Neutrophil (primary cell): ENCODE measurements at regions not wholly inside any gene's neighbourhood (a gene's known extent, or its start where the extent isn't known, plus 50 kb on each side); places are given as distances from the start of the nearest gene placed in this dataset.

Experiments used
- H3K27ac ChIP-seq: fragments of 200-600 bp; sonication (generic); 2 replicates; pipeline ENCODE4 v1.5.1; 2016; ENCODE audit warnings: mild to moderate bottlenecking, moderate library complexity
- H3K27me3 ChIP-seq: fragments of 200-600 bp; sonication (generic); 2 replicates; pipeline ENCODE4 v1.6.0; 2016; ENCODE audit warnings: mild to moderate bottlenecking
- H3K36me3 ChIP-seq: fragments of 200-600 bp; sonication (generic); 2 replicates; pipeline ENCODE4 v1.5.1; 2017
- H3K4me1 ChIP-seq, 2 experiments: fragments of 200-600 bp in 1 of 2; sonication (generic) in 1 of 2; 1 replicate in 1 of 2; 2 replicates in 1 of 2; pipeline versions ENCODE4 v1.5.1 to v1.6.1; 2013 to 2016; ENCODE audit warnings: low read depth in 1 of 2, low read length in 1 of 2, mild to moderate bottlenecking in 1 of 2, moderate library complexity in 1 of 2; ENCODE audit not compliant: control insufficient read depth in 1 of 2, insufficient read depth in 1 of 2
- H3K4me3 ChIP-seq, 2 experiments: fragments of 200-600 bp in 1 of 2; sonication (generic) in 1 of 2; 1 replicate in 1 of 2; 2 replicates in 1 of 2; pipeline ENCODE4 v1.5.1; 2013 to 2016; ENCODE audit warnings: low read depth in 1 of 2, low read length in 1 of 2, mild to moderate bottlenecking in 1 of 2, moderate library complexity in 1 of 2
- H3K9me3 ChIP-seq: fragments of 200-600 bp; sonication (generic); 2 replicates; pipeline ENCODE4 v1.5.1; 2016
- TF ChIP-seq, protein P1 (sequence below): fragments of 200-600 bp; sonication (generic); IDR thresholded peaks from 2 replicates; pipeline ENCODE4 v1.5.1; 2016; ENCODE audit warnings: antibody characterized with exemption

- Histone ChIP-seq H3K9me3 (no peaks in the 10 kb centered on the region), H3K4me3 (no peak overlapping the region), H3K4me1 (no peaks in the 10 kb centered on the region), H3K36me3 (no peaks in the 10 kb centered on the region), H3K27ac (no peak overlapping the region), H3K27me3 (no peaks in the 10 kb centered on the region)
- TF ChIP-seq, protein P1, sequence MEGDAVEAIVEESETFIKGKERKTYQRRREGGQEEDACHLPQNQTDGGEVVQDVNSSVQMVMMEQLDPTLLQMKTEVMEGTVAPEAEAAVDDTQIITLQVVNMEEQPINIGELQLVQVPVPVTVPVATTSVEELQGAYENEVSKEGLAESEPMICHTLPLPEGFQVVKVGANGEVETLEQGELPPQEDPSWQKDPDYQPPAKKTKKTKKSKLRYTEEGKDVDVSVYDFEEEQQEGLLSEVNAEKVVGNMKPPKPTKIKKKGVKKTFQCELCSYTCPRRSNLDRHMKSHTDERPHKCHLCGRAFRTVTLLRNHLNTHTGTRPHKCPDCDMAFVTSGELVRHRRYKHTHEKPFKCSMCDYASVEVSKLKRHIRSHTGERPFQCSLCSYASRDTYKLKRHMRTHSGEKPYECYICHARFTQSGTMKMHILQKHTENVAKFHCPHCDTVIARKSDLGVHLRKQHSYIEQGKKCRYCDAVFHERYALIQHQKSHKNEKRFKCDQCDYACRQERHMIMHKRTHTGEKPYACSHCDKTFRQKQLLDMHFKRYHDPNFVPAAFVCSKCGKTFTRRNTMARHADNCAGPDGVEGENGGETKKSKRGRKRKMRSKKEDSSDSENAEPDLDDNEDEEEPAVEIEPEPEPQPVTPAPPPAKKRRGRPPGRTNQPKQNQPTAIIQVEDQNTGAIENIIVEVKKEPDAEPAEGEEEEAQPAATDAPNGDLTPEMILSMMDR, result no peak
Observed at GRCh38 chr10:71067098-71067740, 145.2 kb upstream of the UNC5B start.

GRCh38 chr10:71068861-71069271 lies 143.5 kb upstream of the UNC5B start:
- TF ChIP-seq, protein P1, result no peak
- no peak overlapping the region for H3K27ac ChIP-seq
- H3K27me3 ChIP-seq, result no peaks in the 10 kb centered on the region
- H3K4me1 ChIP-seq, result no peaks in the 10 kb centered on the region
- H3K36me3 ChIP-seq, result no peaks in the 10 kb centered on the region
- H3K9me3 ChIP-seq, result no peaks in the 10 kb centered on the region
- H3K4me3 ChIP-seq, result no peak overlapping the region

- H3K9me3 ChIP-seq, result no peaks in the 10 kb centered on the region
- H3K27ac ChIP-seq, result no peak overlapping the region
- TF ChIP-seq, protein P1, result no peak
- H3K4me1 ChIP-seq, result no peaks in the 10 kb centered on the region
- H3K4me3 ChIP-seq, result no peak overlapping the region
- H3K36me3 ChIP-seq, result no peaks in the 10 kb centered on the region
- H3K27me3 ChIP-seq, result no peaks in the 10 kb centered on the region
Observed at GRCh38 chr10:71069909-71070666, 142.3 kb upstream of the UNC5B start.

DNA sequence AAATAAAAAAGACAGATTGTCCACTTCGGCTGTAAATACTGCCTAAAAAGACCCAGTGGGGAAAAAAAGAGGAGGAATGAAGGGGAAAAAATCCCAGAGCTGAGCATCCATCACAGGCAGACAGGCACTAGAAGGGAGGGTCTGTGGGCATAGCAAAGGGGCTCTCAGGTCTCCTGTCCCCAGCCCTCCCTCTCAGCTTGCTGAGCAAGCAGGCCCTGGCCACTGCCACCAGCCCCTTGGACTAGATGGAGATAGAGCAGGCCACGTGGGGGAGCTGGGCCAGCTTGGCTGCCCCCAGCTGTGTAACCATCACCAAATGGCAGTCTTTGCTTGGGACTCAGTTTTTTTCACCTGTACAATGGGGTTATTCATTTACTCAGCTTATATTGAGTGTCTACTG lies 141.6 kb upstream of the UNC5B start:
- H3K27ac ChIP-seq, result no peak overlapping the region
- no peaks in the 10 kb centered on the region for H3K4me1 ChIP-seq
- no peaks in the 10 kb centered on the region for H3K27me3 ChIP-seq
- TF ChIP-seq, protein P1, result no peak
- H3K9me3 ChIP-seq, result no peaks in the 10 kb centered on the region
- H3K4me3 ChIP-seq, result no peak overlapping the region
- no peaks in the 10 kb centered on the region for H3K36me3 ChIP-seq

DNA sequence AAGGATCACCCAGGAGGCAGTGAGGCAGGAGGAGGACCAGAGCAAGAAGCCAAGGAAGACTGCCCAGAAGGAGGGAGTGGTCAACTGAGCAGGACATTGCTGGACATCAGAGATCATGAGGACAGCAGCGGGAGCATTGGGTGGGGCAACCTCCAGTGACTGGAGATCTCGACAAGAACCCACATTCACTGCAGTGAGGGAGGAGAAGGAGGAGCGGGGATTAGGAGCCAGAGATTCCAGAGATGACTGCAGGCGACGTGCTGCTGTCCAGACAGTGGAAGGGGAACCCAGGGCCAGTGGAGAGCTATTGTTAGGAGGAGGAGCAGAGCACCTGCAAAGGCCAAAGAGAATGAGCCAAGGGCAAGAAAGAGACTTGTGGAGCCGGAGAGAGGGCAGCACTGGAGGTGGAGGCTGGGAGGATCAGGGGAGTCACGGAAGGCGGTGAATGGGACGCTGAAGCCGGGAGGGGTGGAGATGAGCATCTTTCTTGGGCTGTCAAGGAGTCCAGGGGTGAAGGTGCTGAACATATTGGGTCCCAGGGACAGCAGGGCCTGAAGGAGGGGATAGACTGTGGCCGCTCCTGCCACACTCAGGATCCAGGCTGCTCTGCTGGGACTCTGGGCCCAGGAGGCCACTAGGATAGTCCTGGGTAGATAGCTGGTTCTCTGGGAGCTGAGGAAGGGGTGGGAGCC lies 140.1 kb upstream of the UNC5B start:
- Histone ChIP-seq H3K4me3 (no peak overlapping the region), H3K4me1 (no peaks in the 10 kb centered on the region), H3K27ac (no peak overlapping the region), H3K9me3 (no peaks in the 10 kb centered on the region), H3K27me3 (no peaks in the 10 kb centered on the region), H3K36me3 (no peaks in the 10 kb centered on the region)
- TF ChIP-seq, protein P1, result no peak
